Hepatocyte (in vitro differentiated cells): ENCODE measurements at regions not wholly inside any gene's neighbourhood (a gene's known extent, or its start where the extent isn't known, plus 50 kb on each side); places are given as distances from the start of the nearest gene placed in this dataset.

Experiments used
- DNase-seq: peaks from one replicate; pipeline ENCODE4 v3.0.0-alpha.2; 2016; ENCODE audit warnings: low spot score
- H2AFZ ChIP-seq: fragments of 200-600 bp; sonication (generic); 2 replicates; pipeline ENCODE4 v1.6.0; 2016; ENCODE audit warnings: antibody characterized with exemption, mild to moderate bottlenecking
- H3K27ac ChIP-seq: fragments of 200-600 bp; sonication (generic); 2 replicates; pipeline ENCODE4 v1.5.1; 2016; ENCODE audit warnings: mild to moderate bottlenecking
- H3K27me3 ChIP-seq: fragments of 200-600 bp; sonication (generic); 2 replicates; pipeline ENCODE4 v1.6.1; 2016
- H3K36me3 ChIP-seq: fragments of 200-600 bp; sonication (generic); replicated peaks from 2 replicates; pipeline ENCODE4 v1.5.1; 2016; ENCODE audit warnings: low read depth; ENCODE audit not compliant: insufficient read depth
- H3K4me1 ChIP-seq: fragments of 200-600 bp; sonication (generic); 2 replicates; pipeline ENCODE4 v1.5.1; 2016; ENCODE audit warnings: mild to moderate bottlenecking, moderate library complexity; ENCODE audit not compliant: insufficient read depth
- H3K4me2 ChIP-seq: fragments of 200-600 bp; sonication (generic); 2 replicates; pipeline ENCODE4 v1.6.0; 2016
- H3K4me3 ChIP-seq: fragments of 200-600 bp; sonication (generic); 2 replicates; pipeline ENCODE4 v1.5.1; 2016; ENCODE audit warnings: mild to moderate bottlenecking
- H3K79me2 ChIP-seq: fragments of 200-600 bp; sonication (generic); 2 replicates; pipeline ENCODE4 v1.6.0; 2017; ENCODE audit warnings: mild to moderate bottlenecking
- H3K9me2 ChIP-seq: fragments of 200-600 bp; sonication (generic); replicated peaks from 2 replicates; pipeline ENCODE4 v1.6.0; 2017; ENCODE audit warnings: mild to moderate bottlenecking; ENCODE audit not compliant: insufficient read depth
- H3K9me3 ChIP-seq: fragments of 200-600 bp; sonication (generic); 2 replicates; pipeline ENCODE4 v1.5.1; 2016; ENCODE audit warnings: low read depth, mild to moderate bottlenecking
- H4K20me1 ChIP-seq: fragments of 200-600 bp; sonication (generic); 2 replicates; pipeline ENCODE4 v1.6.0; 2016; ENCODE audit warnings: mild to moderate bottlenecking; ENCODE audit not compliant: insufficient read depth, poor library complexity, severe bottlenecking
- EZH2 ChIP-seq: fragments of 200-600 bp; sonication (generic); IDR thresholded peaks from 2 replicates; pipeline ENCODE4 v1.6.1; 2016; ENCODE audit warnings: antibody characterized with exemption, mild to moderate bottlenecking, borderline replicate concordance
- EZH2phosphoT487 ChIP-seq: fragments of 200-600 bp; sonication (generic); IDR thresholded peaks from one replicate; pipeline ENCODE4 v1.6.1; 2018; ENCODE audit warnings: antibody characterized with exemption, mild to moderate bottlenecking, low read depth, moderate library complexity; ENCODE audit not compliant: unreplicated experiment, severe bottlenecking
- WGBS: methylation state at CpG from one replicate; pipeline ENCODE4 v1.1.6; 2016; ENCODE audit warnings: low lambda C conversion rate; ENCODE audit errors: missing lambda C conversion rate; 5-methylcytosine and 5-hydroxymethylcytosine counted together
- TF ChIP-seq, protein P1 (sequence below): fragments of 200-600 bp; sonication (generic); IDR thresholded peaks from 2 replicates; pipeline ENCODE4 v1.5.1; 2016; ENCODE audit warnings: antibody characterized with exemption, mild to moderate bottlenecking; ENCODE audit not compliant: poor library complexity

DNA sequence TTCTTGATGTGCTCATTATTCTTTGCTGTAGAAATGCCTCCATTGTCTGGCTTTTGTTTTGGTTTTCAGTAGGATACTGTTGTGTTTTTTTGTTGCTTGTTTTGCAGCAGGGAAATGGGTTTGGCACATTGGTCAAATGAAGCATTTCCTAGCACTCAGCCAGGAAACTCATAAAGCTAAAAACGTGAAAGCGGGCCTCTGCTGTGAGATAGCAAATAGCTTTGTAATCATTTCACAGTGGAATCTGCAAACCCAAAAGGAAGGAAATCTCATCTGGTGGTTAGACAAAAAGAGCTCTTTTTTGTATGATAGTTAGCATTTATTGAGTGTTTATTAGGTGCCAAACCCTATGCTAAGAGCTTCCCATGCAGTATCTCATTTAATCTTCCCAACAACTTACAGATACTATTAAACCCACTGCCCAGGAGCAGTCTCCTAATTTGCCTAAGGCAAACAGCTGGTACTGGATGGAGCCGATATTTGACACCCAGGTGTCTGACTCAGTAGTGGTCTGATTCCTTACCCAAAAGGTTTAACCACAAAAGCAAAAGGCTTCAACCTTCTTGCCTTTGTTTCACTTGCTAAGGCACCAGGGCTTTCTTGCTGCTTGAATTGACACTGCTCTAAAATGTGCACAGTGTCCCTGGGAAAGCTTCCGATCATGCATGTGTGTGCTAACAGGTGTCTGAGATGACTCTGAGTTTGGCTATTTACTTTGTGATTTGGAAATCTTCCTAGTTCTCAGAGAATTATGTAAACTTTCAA, 527.9 kb upstream of the MDFIC2 start:
- Histone ChIP-seq H2AFZ (no peak overlapping the region), H3K27ac (no peak overlapping the region), H3K9me3 (no peaks in the 10 kb centered on the region), H3K4me1 (no peaks in the 10 kb centered on the region), H3K36me3 (no peaks in the 10 kb centered on the region), H4K20me1 (no peaks in the 10 kb centered on the region), H3K27me3 (no peaks in the 10 kb centered on the region), H3K79me2 (no peaks in the 10 kb centered on the region), H3K9me2 (no peaks in the 10 kb centered on the region), H3K4me3 (no peak overlapping the region), H3K4me2 (no peak overlapping the region)
- no peak for DNase-seq
- WGBS: 47% methylated on average over 4 of the region's 4 CpGs
- TF ChIP-seq, protein P1, sequence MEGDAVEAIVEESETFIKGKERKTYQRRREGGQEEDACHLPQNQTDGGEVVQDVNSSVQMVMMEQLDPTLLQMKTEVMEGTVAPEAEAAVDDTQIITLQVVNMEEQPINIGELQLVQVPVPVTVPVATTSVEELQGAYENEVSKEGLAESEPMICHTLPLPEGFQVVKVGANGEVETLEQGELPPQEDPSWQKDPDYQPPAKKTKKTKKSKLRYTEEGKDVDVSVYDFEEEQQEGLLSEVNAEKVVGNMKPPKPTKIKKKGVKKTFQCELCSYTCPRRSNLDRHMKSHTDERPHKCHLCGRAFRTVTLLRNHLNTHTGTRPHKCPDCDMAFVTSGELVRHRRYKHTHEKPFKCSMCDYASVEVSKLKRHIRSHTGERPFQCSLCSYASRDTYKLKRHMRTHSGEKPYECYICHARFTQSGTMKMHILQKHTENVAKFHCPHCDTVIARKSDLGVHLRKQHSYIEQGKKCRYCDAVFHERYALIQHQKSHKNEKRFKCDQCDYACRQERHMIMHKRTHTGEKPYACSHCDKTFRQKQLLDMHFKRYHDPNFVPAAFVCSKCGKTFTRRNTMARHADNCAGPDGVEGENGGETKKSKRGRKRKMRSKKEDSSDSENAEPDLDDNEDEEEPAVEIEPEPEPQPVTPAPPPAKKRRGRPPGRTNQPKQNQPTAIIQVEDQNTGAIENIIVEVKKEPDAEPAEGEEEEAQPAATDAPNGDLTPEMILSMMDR: no peak
- TF ChIP-seq EZH2phosphoT487 (no peak), EZH2 (no peak)

DNA sequence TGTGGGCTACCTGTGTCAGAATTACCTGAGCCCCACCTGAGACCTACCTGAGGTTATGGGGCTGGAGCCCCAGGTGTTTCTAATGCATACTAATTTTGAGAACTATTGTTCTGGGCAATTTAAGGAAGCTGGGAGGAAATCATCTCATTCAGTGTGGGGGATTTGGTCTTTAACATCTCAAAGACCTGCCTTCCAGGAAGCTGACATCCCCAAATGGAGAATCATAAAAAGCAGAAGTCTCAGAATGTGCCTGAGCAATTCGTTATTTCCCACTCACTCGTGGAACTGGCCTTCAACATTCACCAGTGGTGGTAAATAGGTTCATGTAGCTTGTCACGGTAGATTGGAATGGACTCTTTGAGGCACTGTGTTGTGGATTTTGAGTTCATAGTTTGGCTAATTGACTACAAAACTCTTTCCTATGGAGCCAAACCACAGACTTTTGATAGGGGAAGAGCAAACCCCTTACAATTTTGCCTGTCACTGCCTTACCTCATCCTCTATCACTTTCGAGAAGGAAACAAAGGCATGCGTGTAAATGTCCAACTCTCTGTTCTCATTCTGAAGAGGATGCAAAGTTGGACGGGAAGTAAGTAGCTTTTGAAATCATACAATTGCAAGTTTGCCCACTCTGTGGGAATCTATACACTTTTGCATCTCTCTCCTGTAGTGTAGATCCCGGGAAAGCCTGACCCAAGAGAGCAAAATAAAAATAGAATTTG, 521.0 kb upstream of the MDFIC2 start:
- Histone ChIP-seq H3K4me2 (no peak overlapping the region), H3K9me3 (no peaks in the 10 kb centered on the region), H4K20me1 (no peaks in the 10 kb centered on the region), H3K27me3 (no peaks in the 10 kb centered on the region), H3K79me2 (no peaks in the 10 kb centered on the region), H3K36me3 (no peaks in the 10 kb centered on the region), H3K27ac (no peak overlapping the region), H3K4me1 (no peaks in the 10 kb centered on the region), H2AFZ (no peak overlapping the region), H3K9me2 (no peaks in the 10 kb centered on the region), H3K4me3 (no peak overlapping the region)
- DNase-seq: no peak
- TF ChIP-seq, protein P1: no peak
- TF ChIP-seq EZH2phosphoT487: no peak
- no peak for TF ChIP-seq EZH2
- 80% methylated on average over 7 of the region's 7 CpGs for WGBS

DNA sequence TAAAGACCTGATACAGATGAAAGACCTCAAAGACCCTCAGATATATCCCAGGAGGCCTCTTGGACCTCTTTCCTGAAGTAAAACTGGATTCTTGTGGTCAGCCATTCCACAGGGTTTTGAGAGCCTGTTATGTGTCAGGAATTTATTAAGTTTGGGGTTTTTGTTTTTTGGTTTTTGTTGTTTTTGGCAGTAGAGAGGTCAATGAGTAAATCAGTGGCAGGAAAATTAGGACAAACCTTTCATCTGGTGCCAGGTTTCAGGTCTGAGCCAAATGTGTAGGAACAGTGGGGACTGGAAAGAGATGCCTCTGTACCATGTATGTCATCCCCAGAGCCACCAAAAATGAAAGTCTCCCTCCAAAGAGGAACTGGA, 520.4 kb upstream of the MDFIC2 start:
- H3K36me3 ChIP-seq: no peaks in the 10 kb centered on the region
- H2AFZ ChIP-seq: no peak overlapping the region
- no peaks in the 10 kb centered on the region for H3K79me2 ChIP-seq
- H3K9me3 ChIP-seq: no peaks in the 10 kb centered on the region
- H4K20me1 ChIP-seq: no peaks in the 10 kb centered on the region
- no peaks in the 10 kb centered on the region for H3K4me1 ChIP-seq
- no peak overlapping the region for H3K4me2 ChIP-seq
- H3K27me3 ChIP-seq: no peaks in the 10 kb centered on the region
- no peak overlapping the region for H3K27ac ChIP-seq
- TF ChIP-seq, protein P1: no peak
- no peak for TF ChIP-seq EZH2phosphoT487
- no peak for TF ChIP-seq EZH2
- no peak for DNase-seq
- H3K9me2 ChIP-seq: no peaks in the 10 kb centered on the region
- H3K4me3 ChIP-seq: no peak overlapping the region
